Keratinocyte (primary cell): ENCODE measurements at regions not wholly inside any gene's neighbourhood (a gene's known extent, or its start where the extent isn't known, plus 50 kb on each side); places are given as distances from the start of the nearest gene placed in this dataset.

Experiments
- EZH2 ChIP-seq: IDR thresholded peaks from one replicate; pipeline ENCODE4 v1.6.1; 2012; ENCODE audit warnings: inconsistent platforms, mild to moderate bottlenecking, low read length, moderate library complexity
- TF ChIP-seq, protein P1 (sequence below), 3 experiments: IDR thresholded peaks in 1 of 3; conservative IDR thresholded peaks in 1 of 3; optimal IDR thresholded peaks in 1 of 3; 2 replicates in 2 of 3; 3 replicates in 1 of 3; pipeline versions ENCODE3 to v1.5.1; 2011; ENCODE audit warnings: low read length in 3 of 3, mild to moderate bottlenecking in 3 of 3, moderate library complexity in 2 of 3, control low read depth in 1 of 3, inconsistent platforms in 1 of 3; ENCODE audit not compliant: insufficient read depth in 2 of 3; ENCODE audit errors: extremely low read depth in 1 of 3

DNA sequence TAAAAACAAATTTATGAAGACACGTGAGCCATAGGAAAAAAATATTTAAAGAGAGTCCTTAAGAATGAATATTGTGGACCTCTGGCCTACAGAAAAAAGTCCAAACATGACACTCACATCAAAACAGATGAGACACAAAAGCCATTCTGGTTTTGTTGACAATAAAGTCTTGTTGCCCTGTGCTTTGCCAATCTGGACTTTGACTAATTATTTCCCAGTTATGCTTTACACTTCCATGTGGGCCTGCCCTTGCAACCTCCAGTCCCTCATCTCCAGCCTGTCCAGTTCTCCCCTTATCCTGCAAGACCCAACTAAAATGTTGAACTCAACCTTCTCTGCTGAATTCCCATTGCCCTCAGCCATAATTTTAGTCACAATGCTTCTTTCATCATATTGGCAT lies 184.5 kb upstream of the SERP2 start:
- TF ChIP-seq, protein P1, sequence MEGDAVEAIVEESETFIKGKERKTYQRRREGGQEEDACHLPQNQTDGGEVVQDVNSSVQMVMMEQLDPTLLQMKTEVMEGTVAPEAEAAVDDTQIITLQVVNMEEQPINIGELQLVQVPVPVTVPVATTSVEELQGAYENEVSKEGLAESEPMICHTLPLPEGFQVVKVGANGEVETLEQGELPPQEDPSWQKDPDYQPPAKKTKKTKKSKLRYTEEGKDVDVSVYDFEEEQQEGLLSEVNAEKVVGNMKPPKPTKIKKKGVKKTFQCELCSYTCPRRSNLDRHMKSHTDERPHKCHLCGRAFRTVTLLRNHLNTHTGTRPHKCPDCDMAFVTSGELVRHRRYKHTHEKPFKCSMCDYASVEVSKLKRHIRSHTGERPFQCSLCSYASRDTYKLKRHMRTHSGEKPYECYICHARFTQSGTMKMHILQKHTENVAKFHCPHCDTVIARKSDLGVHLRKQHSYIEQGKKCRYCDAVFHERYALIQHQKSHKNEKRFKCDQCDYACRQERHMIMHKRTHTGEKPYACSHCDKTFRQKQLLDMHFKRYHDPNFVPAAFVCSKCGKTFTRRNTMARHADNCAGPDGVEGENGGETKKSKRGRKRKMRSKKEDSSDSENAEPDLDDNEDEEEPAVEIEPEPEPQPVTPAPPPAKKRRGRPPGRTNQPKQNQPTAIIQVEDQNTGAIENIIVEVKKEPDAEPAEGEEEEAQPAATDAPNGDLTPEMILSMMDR (optimal IDR thresholded peaks at IDR 0.05 in 1 of 3, IDR thresholded peaks at IDR 0.05 in 1 of 3, conservative IDR thresholded peaks at IDR 0.05 in 1 of 3; ENCODE audit: extremely low read depth in 1 of 3, insufficient read depth in 2 of 3, low read length in 3 of 3), result no peak
- no peak for TF ChIP-seq EZH2
